Activated T-cell treated with anti-CD3 and anti-CD28 coated beads, Interleukin-2, amount 50 U/mL, for 48 hours (primary cell): ENCODE measurements at regions not wholly inside any gene's neighbourhood (a gene's known extent, or its start where the extent isn't known, plus 50 kb on each side); places are given as distances from the start of the nearest gene placed in this dataset.

ENCODE experiments used
- DNase-seq, 2 experiments: peaks; one replicate each; pipeline ENCODE4 v3.0.0-alpha.2; 2020

- no peak for DNase-seq
Observed at GRCh38 chr5:152900332-152900731, 495.3 kb upstream of the NMUR2 start.

- no peak for DNase-seq
Observed at GRCh38 chr5:152901754-152902153, 496.7 kb upstream of the NMUR2 start.

GRCh38 chr5:152905286-152905685 is 500.2 kb upstream of the NMUR2 start:
- no peak for DNase-seq

GRCh38 chr5:152907488-152908245 is 502.6 kb upstream of the NMUR2 start:
- DNase-seq = no peak

GRCh38 chr5:152912924-152913323 is 507.8 kb upstream of the NMUR2 start:
- DNase-seq = no peak

GRCh38 chr5:152932621-152933020 is 527.5 kb upstream of the NMUR2 start:
- no peak for DNase-seq

GRCh38 chr5:152933056-152933455 is 528.0 kb upstream of the NMUR2 start:
- no peak for DNase-seq

GRCh38 chr5:152938630-152939029 is 533.6 kb upstream of the NMUR2 start:
- no peak for DNase-seq

- DNase-seq = no peak
Observed at GRCh38 chr5:152942633-152943336, 537.7 kb upstream of the NMUR2 start.

- DNase-seq = no peak
Observed at GRCh38 chr5:152953788-152954483, 536.5 kb upstream of the GRIA1 start.

- DNase-seq = no peak
Observed at GRCh38 chr5:152956943-152957613, 533.4 kb upstream of the GRIA1 start.

GRCh38 chr5:152978141-152978835 is 512.2 kb upstream of the GRIA1 start:
- DNase-seq = no peak

- no peak for DNase-seq
Observed at GRCh38 chr5:152987131-152987530, 503.3 kb upstream of the GRIA1 start.

GRCh38 chr5:152990217-152990616 is 500.3 kb upstream of the GRIA1 start:
- DNase-seq = no peak

- DNase-seq = no peak
Observed at GRCh38 chr5:152990649-152991048, 499.8 kb upstream of the GRIA1 start.

GRCh38 chr5:152994033-152994680 is 496.3 kb upstream of the GRIA1 start:
- no peak for DNase-seq

GRCh38 chr5:152995214-152995725 is 495.2 kb upstream of the GRIA1 start:
- DNase-seq = no peak

GRCh38 chr5:153005711-153006110 is 484.8 kb upstream of the GRIA1 start:
- DNase-seq = no peak

GRCh38 chr5:153006681-153007080 is 483.8 kb upstream of the GRIA1 start:
- no peak for DNase-seq

GRCh38 chr5:153014194-153014593 is 476.3 kb upstream of the GRIA1 start:
- no peak for DNase-seq

- no peak for DNase-seq
Observed at GRCh38 chr5:153018121-153018520, 472.3 kb upstream of the GRIA1 start.
